GM19467 (cell line): ENCODE measurements at regions not wholly inside any gene's neighbourhood (a gene's known extent, or its start where the extent isn't known, plus 50 kb on each side); places are given as distances from the start of the nearest gene placed in this dataset.

Experiments
- ATAC-seq: cut with Tn5 transposase; IDR thresholded peaks from one replicate; pipeline ENCODE4 v1.9.1; 2021; ENCODE audit warnings: mild to moderate bottlenecking, moderate library complexity; ENCODE audit not compliant: unreplicated experiment

- ATAC-seq: no peak
Observed at GRCh38 chr5:173718469-173718868, 102.0 kb upstream of the BOD1 start.

DNA sequence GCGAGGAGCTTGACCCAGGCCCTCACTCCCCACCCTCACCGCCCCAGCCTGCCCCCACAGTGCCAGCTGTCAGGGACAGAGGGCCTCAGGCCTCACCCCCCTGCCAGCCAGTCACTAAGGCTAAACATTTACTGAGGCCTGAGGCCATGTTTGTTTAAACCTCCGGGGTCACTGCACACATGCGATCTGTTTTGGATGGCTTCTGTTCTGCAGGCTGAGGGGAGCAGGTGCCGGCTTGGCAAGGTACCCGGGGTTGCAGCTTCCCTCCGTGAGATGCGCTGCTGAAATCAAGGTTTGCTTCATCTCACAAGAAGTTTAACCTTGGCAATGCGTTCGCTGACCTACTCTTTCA is 103.3 kb upstream of the BOD1 start:
- no peak for ATAC-seq

GRCh38 chr5:173720286-173720952 is 104.0 kb upstream of the BOD1 start:
- ATAC-seq: no peak

DNA sequence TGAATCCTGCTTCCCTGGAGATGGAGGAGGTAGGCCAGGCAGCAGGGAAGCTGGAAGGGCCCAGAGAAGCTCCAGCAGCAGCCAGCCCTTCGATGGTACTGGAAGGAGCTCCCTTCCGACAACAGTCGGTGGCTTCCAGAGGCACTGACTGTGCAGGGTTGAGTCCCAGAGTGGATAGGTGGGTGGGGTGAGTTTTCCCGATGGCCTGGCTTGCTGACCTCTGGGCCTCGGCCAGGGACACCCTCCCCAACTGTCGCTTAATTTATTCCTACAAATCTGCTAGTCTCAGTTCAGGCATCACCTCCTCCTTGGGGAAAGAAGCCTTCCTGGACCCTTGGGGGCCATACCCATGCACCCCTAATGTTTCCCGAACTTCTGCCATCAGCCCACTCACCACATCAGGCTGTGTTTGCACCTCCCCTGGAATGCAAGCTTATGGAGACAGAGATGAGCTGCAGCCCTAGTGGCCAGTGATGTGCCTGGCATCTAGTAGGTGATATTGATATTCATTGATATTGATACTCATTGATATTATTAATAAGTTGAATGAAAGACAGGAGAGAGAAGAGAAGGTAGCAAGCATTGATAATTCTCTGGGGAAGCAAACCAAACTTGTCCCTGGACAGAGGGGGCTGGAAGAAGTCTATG is 104.6 kb upstream of the BOD1 start:
- no peak for ATAC-seq

GRCh38 chr5:173721601-173722232 is 105.3 kb upstream of the BOD1 start:
- ATAC-seq: no peak

GRCh38 chr5:173726846-173727557 is 110.6 kb upstream of the BOD1 start:
- ATAC-seq: no peak

DNA sequence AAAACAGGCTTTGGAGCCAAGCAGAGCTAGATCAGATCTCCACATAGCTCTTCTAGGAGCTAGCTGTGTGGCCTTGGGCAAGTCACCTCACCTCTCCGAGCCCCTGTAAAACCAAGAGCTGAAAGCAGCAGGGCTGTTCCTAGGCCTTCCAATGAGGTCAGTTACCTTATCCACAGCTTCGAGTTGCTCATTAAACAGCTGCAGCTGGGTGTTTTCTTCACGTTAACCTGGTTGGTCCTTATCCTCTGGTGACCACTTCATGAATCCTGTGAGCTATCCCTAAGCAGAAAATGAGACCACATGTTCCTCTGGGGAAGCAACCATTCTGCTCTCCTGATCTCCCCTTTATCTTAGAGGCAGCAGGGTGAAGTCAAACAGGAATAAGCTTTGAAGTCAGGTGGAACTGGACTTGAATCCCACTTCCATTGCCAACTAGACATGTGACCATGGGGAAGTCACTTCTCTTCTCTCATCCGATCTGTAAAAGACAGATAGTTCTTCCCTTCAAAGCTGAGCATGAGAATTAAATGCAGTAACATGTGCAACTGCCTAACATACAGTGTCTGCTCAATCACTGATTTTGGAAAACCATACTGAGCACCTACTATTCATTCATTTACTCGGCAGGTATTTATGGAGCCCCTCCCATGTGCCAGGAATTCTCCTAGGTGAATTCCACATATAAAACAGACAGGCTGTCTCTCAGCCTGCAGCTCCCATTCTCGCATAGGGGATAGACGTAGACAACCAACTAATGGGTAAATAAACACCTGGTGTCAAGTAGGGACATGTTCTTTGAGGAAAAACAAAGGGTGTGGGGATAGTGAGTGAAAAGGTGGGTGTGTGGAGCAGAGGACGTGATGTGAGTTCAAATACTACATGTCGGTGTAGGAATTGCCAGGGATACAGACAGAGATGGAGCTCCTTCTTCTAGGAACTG is 111.7 kb upstream of the BOD1 start:
- no peak for ATAC-seq

- ATAC-seq: no peak
Observed at GRCh38 chr5:173729079-173729765, 112.8 kb upstream of the BOD1 start.

- no peak for ATAC-seq
Observed at GRCh38 chr5:173730632-173731298, 114.3 kb upstream of the BOD1 start.

GRCh38 chr5:173733021-173733420 is 116.6 kb upstream of the BOD1 start:
- ATAC-seq: no peak

DNA sequence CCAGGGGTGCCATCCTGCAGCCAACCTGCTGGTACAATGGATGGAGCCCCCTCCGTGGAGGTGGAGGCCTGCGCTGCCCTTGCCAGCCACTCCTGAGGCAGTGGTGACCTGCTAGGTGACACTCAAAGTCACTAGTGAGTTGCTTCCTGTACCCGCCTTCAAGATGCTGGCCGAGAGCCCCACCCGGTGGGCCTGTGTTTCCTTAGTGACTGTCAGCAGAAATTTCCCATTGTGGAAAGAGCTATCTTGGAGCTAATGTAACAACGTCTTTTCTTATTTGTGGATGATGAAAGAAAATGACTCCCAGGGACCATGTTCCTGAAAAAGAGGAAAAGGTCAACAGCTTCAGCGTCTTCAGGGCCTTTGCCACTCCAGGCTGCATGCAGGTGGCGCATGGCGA is 117.0 kb upstream of the BOD1 start:
- no peak for ATAC-seq

DNA sequence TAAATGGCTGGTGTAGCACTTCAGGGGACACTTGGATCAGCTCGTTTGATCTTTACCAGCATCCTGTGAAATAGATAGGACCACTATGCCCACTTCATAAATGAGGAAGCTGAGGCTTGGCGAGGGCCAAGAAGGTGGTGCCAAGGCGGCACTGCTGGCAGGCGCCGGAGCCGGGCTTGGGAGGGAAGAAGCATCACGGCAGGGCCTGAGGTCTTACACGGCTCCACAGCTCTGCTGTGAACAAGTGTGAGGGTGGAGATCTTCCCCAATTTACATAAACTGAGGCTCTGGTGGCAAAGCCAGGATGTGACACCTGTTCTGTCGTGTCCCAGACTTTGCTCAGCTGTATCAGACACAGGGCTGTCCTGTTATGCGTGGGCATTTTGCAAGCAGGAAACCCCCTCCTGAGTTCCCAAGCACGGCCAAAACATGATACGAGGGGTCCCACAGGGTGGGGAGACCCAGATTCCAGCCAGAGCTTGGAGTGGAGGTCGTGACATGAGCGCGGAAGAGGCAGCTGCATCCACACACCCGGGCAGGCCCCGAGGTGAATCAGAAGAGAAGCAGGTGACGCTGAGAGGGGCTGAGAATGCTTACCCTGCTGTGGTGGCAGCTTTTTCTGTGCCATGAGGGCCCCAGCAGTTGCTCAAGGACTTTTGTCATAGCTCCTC is 117.5 kb upstream of the BOD1 start:
- ATAC-seq: peak; percentile 43

DNA sequence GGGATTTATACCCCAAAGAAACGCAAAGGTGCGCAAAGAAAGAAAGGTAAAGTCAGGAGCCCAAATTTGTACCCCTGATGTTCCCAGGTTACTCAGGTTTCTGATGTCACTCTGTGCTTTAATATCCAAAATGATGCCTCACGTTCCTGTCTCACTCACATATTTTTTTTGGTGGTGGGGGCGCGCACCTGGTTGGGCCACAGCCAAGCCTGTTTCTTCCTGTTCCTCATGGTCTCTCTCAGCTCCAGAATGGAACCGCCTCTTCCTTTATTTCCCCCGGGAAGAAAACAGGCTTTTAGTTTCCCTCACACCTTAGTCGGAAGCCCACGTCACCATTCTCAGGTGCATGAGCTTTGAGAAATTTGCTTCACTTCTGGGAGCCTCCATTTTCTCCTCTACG is 118.3 kb upstream of the BOD1 start:
- ATAC-seq: no peak

DNA sequence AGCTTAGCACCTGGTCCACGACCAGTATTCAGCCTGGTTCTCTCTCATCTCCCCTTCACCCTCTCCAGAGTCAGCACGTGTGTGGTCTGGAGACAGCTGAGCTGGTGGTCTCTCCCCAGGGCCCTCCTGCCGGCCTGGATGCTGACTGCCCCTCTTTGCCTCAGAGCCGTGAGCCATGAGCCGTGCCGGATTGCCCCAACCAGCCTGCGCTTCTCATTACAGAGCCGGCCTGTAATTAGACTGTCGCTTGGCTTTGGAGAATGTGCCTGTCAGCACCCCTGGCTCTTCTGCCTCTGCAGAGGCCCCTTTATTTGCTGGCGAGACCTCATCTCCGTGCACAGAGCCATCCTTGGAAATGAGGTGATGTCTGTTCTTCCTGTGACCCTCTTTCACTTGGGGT is 118.7 kb upstream of the BOD1 start:
- no peak for ATAC-seq

DNA sequence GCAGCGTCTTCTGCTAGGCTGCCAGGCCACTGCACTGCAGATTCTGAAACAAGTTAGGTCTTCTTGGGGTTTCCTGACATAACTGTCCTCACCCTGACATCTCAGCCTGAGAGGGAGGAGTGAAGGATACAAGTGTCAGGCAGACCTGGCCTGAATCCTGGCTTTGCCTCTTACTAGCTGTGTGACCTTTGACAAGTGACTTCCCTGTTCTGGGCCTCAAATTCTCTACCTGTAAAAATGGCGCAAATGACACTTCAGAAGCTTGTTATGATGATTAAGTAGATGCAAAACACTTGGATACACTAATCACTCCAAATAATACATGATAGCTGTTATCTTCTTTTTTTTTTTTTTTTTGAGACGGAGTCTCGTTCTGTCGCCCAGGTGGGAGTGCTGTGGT is 119.2 kb upstream of the BOD1 start:
- no peak for ATAC-seq

DNA sequence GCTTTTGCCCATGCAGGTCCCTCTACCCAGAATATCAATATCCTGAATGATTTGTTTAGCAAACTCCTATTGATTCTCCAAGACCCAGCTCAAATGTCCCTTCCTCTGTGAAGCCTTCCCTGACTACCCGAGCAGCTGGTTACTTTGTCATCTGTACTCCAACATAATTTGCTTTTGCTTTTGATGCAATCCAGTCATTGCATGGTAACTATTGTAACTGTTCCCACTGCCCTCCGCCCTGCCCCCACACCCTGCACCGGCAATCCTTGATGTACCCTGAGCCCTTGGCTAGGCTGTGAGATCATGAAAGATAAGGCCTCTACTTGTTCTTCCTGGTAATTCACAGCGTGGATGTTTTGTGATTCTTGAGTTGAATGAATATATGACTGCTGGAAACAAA is 119.9 kb upstream of the BOD1 start:
- ATAC-seq: no peak

DNA sequence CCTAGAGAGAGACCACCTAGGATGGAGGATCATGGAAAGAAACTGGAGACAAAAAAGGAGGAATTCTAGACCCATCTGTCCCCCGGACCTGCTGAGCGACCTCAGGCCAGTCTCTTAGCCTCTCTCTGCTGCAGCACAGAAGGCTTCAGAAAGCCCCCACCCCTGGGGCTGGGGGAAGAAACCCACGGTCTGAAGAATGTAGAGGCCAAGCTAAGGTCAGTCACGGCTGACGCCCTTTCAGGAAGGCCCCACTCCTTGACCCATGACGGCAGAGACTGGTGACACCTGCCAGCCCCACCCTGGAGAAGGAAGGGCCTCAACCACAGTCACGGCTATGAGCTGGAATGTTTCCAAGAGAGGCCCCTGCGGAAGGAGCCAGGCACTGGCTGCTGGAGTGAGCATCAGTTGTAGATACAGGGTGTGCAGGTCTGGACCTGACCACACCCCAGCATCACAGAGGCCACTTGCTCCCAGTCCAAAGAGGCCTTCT is 120.5 kb upstream of the BOD1 start:
- ATAC-seq: peak; percentile 78

DNA sequence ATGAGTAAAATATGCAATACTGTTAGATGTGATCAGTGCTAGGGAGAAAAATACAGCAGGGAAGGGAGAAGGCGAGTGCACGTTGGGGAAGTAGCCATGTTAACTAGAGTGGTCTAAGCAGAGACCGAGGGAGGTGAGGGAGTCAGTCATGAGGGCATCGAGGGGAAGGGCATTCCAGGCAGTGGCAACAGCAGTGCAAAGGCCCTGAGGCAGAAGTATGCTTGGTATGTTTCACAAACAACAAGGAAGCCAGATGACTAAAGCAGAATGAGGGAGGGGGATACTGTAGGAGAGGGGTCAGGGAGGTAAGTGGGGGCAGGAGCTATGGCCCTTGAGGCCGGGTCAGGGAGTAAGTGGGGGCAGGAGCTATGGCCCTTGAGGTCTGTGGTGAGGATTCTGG is 123.3 kb upstream of the BOD1 start:
- ATAC-seq: no peak

GRCh38 chr5:173740400-173740799 is 124.0 kb upstream of the BOD1 start:
- no peak for ATAC-seq
